SKM-1 (cell line): ENCODE measurements at regions not wholly inside any gene's neighbourhood (a gene's known extent, or its start where the extent isn't known, plus 50 kb on each side); places are given as distances from the start of the nearest gene placed in this dataset.

Source experiments
- DNase-seq: peaks from one replicate; lab custom pipeline; 2025; ENCODE audit not compliant: unreplicated experiment; lab: John Stamatoyannopoulos, UW

- DNase-seq = no peak
Observed at GRCh38 chr15:55031727-55032126, 165.0 kb downstream of the RSL24D1 start.

DNA sequence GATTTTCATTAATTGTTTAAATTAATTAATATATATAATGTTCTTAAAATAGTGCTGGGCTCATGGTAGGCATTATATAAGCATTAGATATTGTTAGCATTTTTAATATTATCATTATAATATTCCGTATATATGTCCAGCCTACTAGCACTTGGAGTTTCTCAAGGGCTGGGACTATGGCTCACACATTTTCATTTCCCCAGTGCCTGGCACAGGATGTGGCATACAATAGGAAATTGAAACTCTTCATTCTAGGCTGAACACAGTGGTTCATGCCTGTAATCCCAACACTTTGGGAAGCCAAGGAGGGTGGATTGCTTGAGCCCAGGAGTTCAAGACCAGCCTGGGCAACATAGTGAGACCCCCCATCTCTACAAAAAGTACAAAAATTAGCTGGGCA lies 170.4 kb downstream of the RSL24D1 start:
- DNase-seq = no peak

- DNase-seq = no peak
Observed at GRCh38 chr15:55017635-55018034, 179.1 kb downstream of the RSL24D1 start.

DNA sequence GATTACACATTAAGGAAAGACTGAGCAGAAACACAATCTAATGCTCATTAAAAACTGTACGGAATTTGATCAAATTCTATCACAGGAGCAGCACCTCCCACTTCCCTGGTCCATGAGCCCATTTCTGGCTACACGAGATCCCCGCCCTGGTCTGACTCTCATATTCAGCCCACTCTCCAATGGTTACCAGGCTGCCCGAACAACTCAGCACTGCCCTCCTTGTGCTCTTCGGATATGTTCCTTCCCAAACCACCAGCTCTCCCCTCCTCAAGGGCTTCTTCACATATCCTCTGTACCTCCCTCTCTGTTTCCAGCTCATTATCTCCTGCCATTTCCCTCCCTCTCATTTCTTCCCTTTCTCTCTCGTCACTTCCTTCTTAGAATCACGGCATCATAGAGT lies 180.5 kb downstream of the RSL24D1 start:
- DNase-seq = no peak

- DNase-seq = no peak
Observed at GRCh38 chr15:55015093-55015445, 181.7 kb downstream of the RSL24D1 start.

- DNase-seq = no peak
Observed at GRCh38 chr15:55014391-55015092, 182.2 kb downstream of the RSL24D1 start.

DNA sequence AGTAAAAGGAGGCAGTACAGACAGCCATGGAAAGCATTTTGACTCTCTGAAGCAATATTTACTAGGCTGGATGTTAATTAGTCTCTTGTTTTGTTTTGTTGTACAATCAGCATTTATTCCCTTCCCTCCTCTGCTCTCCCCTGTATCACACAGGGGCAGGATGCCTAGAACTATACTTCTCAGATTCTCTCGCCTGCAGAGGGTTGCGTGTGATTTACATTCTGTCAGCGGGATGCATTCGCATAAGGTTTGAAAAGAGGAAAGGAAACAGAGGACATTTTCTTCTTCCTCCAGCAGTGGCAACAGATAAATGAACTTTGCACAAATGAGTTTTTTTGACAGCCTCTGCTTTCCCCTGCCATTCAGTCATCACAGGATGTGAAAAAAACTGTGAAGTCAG lies 188.3 kb downstream of the RSL24D1 start:
- no peak for DNase-seq

DNA sequence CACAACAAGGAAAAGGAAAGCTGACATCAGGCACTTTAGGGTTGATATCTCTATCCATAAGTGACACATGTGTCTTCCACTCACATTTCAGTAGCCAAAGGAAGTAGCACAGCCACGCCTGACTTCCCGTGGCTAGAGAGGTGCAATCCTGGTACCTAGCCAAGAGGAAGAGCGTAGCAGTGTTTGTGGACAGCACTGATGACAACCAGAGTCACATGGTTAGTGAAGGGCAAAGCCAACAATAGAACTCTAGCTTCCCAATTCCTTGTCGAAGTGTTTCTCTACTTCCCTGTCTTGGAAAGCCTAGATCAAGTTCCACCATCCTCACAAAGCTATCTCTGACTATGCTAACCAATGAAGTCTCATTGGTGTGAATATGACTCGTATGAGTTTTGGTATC lies 189.2 kb downstream of the RSL24D1 start:
- DNase-seq = no peak

GRCh38 chr15:55005679-55006078 lies 191.1 kb downstream of the RSL24D1 start:
- no peak for DNase-seq

GRCh38 chr15:55003965-55004873 lies 192.5 kb downstream of the RSL24D1 start:
- no peak for DNase-seq

DNA sequence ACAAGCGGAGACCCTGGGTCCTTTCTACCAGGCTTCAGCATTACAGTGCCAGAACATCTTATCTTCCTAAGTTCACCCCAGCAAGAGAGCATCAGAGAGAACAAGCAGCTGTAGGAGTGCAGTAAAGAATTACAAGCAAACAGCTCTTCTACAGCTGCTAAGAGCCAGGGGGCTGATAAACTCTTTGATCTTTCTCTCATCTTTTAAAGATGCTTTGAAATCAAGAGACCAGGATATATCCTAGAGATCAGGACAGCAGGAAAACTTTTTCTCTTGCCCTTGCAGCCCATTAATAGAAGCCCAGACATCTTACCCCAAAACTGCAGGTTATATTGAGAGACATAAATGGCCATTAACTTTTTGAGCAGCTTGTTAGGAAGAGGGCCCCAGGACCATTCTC lies 198.1 kb downstream of the RSL24D1 start:
- DNase-seq = no peak

DNA sequence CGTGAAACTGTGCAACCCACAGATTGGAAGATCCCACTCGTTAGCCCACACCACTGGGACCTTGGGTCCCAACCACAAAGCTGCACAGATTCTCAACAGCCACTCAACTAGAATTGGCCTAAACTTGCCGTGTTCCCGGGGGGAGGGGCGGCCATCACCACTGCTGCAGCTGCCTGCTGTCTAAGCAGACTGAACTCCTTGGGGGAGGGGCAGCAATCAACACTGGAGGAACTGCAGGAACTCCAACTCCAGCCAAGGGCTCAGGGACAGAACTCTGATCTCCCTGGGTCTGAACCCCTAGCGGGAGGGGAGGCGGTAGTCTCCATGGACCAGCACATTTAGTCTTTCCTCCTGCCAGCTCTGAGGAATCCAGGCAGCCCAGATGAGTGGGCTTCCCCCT lies 205.9 kb downstream of the RSL24D1 start:
- DNase-seq = no peak

DNA sequence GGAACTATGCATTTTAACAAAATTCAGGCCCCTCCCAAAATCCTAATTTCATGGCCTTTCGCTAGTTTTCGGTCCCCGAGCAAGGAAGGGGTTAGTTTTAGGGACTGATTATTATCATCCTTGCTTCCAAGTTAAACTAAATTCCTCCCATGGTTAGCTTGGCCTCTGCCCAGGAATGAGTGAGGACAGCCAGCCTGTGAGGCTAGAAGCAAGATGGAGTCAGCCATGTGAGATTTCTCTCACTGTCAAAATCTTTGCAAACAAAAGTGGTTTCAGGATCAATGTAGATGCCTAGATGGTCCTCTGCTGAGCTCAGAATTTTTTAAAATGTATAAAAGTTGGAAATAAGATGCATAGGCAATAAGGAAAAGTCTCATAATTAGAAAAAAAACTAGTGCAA lies 208.9 kb downstream of the RSL24D1 start:
- DNase-seq = no peak

DNA sequence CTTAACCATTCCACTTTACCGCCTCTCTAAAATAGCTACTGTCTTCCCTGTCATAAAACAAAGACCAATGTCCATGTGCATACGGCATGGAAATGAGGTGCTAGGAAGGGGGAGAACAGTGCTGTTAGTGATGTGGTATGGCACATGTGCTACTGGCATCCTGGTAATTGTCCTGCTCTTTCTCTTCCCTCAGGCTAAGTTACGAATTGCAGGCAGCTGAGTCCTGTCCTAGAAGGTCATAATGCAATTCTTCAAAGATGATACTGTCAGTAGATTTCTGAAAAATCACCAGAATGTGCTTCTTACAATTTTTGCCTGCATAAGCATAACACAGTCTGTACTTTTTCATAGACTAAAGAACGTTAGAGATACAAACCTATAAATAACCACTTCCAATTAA lies 216.8 kb downstream of the RSL24D1 start:
- DNase-seq = no peak

GRCh38 chr15:54962637-54963036 lies 234.1 kb downstream of the RSL24D1 start:
- no peak for DNase-seq

DNA sequence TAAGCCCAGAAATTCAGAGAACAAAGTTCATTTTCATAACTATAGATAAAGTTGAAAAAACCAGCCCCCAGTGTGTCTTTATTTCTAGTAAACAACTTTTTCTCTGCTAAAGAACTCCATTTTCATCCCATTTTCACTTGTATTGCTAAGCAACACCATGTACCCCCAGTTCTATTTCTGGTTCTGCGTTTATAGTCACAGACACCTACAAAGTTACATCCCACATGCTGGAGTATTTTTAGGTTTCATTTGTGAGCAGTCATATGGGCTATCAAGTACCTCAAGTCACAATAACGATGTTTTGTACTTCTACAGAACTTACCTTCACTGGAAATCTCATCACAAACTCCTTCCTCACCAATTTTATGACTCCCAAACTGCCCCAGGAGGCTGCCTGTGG lies 236.5 kb downstream of the RSL24D1 start:
- DNase-seq = no peak

GRCh38 chr15:54941417-54941816 lies 255.3 kb downstream of the RSL24D1 start:
- no peak for DNase-seq

GRCh38 chr15:54917312-54917711 lies 279.4 kb downstream of the RSL24D1 start:
- no peak for DNase-seq

DNA sequence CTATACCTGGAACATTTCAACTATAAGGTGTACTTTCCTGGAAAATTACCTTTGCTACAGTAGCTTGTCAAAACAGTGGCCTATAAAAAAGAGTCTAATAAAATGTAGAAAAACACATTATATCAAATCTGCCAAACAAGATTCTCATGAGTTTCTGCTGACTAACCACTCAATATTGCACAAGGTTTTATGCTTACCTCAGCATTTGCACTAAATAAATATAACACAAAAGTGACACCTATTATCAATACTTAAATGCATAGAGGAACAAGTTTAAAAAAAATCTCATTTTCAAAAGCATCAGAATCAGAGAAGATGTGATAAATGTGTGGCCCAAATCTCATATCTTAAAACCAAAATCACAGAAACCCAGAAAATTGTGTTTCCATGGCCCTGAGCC lies 281.4 kb downstream of the RSL24D1 start:
- no peak for DNase-seq

DNA sequence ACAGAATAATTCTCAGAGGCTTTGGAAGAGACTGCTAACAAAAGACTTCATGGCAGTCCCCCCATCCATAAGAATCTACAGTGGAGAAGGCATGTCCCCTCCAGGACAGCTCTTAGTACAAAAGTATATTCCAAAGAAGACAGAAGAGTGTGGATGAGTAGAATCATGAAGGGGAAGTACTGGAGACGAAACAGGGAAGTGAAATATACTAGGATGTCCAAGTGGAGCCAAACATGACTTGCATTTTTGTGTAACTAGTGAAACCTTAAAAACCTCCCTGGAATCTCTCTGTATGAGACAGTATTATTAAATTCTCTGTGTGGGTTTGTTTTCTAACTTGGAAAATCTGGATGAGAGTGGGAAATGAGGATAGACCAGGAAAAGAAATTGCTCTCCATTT lies 312.4 kb downstream of the RSL24D1 start:
- peak; percentile 26 for DNase-seq

DNA sequence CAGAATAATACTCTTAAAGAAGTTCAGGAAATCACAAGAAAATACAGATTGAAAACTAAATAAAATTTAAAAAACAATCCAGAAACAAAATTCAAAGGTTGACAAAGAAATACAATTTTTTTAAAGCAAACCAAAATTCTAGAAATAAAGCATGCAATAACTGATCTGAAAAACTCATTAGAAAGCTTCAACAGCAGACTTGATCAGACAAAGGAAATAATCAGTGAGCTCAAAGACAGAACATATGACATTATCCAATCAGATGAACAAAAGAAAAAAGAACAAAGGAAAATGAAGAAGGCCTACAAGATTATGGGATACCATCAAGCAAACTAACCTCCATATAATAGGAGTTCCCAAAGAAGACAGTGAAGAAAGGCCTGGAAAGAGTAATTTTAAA lies 336.8 kb downstream of the RSL24D1 start:
- no peak for DNase-seq

DNA sequence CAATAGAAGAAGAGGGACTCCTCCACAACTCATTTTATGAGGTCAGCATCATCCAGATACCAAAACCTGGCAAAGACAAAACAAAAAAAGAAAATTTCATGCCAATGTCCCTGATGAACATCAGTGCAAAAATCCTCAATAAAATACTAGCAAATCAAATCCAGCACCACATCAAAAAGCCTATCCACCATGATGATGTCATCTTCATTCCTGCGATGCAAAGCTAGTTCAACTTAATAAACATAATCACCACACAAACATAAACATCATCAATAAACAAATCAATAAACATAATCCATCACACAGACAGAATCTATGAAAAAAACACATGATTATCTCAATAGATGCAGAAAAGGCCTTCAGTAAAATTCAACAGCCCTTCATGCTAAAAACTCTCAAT lies 342.1 kb downstream of the RSL24D1 start:
- DNase-seq = no peak

DNA sequence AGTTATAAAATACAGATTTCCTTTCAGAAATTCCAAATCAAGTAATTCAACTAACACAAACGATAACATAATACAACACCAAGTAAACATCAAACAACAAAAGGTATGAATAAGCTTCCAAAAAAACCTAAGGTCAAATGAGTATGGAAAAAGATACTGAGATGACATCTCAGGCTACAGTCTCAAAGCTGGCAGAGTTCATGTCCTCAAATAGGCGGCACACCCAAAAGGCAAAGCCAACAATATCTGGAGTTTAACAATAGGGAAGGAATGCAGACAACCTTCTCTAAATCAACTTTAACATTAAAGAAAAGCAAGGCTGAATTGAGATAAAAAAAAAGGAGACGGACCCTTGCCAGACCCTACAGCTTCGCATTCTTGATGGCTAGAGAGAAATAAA lies 346.6 kb downstream of the RSL24D1 start:
- no peak for DNase-seq
